GM21529 (cell line): ENCODE measurements at regions not wholly inside any gene's neighbourhood (a gene's known extent, or its start where the extent isn't known, plus 50 kb on each side); places are given as distances from the start of the nearest gene placed in this dataset.
"Not testable (repeated sequence)": the region's sequence is repeated elsewhere in the genome, so short reads cannot be mapped to it uniquely, and the experiment has no call there.

Source experiments
- ATAC-seq: cut with Tn5 transposase; IDR thresholded peaks from one replicate; pipeline ENCODE4 v1.9.1; 2021; ENCODE audit not compliant: unreplicated experiment

DNA sequence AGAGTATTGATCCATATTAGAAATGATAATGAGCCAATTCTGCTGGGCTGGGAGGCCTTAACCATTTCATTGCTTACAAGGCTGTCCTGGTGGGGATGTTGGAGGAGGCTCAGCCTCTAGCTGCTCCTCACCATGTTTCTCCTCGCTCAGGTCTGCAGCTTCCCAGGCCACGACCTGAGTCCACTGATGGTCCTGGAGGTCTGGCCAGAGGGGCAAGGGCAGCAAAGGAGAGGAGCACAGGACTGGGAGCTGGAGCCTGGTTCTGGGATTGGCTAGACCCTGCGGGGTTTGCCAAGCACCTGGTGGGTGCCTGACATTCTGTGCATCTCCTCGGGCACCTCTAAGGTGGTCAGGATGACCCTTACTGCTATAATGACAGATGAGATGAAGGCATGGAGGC is 92.6 kb downstream of the KIF26A start:
- ATAC-seq = no peak

DNA sequence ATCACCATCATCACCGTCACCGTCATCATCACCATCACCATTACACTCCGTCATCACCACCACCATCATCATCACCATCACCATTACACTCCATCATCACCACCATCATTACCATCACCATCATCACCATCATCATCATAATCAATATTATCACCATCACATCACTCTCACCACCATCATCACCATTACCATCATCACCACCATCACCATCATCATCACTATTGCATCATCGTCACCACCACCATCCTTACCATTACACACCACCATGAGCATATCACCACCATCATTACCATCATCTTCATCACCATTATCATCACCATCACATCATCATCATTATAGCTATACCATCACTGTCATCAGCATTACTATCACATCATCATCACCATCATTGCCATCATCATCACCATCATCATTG is 93.7 kb downstream of the KIF26A start:
- ATAC-seq = no peak

DNA sequence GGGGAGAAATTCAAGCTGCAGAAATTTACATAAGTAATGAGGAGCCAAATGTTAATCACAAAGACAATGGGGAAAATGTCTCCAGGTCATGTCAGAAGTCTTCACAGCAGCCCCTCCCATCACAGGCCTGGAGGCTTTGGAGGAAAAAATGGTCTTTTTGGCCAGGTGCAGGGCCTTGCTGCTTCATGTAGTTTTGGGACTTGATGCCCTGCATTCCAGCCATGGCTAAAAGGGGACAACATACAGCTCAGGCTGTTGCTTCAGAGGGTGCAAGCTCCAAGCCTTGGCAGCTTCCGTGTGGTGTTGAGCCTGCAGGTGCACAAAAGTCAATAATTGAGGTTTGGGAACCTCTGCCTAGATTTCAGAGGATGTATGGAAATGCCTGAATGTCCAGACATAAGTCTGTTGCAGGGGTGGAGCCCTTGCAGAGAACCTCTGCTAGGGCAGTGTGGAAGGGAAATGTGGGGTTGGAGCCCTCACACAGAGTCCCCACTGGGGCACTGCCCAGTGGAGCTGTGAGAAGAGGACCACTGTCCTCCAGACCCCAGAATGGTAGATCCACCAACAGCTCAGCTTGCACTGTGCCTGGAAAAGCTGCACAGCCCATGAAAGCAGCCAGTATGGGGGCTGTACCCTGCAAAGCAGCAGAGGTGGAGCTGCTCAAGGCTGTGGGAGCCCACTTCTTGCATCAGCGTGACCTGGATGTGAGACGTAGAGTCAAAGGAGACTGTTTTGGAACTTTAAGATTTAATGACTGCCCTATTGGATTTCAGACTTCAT is 95.8 kb downstream of the KIF26A start:
- ATAC-seq = not testable (repeated sequence)

DNA sequence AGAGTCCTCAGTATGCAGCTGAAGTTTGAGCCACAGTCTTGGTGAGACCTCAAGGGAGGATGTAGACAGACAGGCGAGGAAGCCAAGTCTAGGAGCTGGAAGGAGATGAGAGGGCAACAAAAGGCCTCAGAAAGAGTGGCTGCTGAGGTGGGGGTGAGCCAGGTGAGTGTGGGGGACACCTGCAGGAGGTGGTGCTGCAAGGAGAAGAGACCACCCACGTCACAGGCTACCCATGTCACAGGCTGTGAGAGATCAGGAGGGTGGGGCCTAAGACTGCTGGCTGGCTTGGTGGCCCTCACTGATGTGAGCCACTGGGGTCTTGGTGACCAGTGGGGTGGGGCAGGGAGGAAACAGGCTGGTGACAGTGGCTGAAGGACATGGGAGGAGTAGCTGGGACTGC is 97.3 kb downstream of the KIF26A start:
- ATAC-seq = no peak

DNA sequence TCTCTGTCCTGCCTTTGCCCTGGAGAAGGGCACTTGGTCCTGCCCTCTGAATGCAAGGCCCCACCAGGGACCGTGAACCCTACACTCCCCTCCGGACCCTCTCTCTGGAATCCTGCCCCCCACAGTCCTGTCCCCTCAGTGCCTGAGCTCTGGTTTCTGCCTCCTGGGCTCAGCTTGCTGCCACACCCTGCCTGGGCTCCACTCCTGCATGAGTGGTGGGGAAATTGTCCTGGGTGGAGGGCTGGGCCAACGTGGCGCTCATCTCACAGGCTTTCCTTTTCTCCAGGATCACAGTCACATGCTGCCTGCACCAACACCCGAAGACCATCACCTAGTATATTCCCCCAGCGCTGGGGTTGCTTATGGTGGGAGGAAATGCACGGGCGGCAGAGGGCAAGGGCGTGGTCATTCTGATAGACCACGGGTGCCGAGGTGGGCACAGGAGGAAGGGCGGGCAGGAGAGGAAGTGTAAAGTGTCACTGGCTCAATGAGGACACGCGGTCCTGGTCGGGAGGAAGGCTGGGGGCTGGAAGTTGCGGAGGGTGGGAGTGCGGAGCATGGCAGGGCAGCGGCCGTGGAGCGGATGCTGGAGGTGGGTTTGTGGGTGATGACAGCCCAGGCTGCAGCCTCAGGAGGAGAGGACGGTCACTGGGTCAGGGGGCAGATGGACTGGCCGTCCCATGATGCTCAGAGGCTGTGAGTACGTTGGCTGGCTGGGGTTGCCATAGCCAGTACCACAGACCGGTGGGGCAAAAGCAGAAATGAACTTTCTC is 99.5 kb downstream of the KIF26A start:
- no peak for ATAC-seq

DNA sequence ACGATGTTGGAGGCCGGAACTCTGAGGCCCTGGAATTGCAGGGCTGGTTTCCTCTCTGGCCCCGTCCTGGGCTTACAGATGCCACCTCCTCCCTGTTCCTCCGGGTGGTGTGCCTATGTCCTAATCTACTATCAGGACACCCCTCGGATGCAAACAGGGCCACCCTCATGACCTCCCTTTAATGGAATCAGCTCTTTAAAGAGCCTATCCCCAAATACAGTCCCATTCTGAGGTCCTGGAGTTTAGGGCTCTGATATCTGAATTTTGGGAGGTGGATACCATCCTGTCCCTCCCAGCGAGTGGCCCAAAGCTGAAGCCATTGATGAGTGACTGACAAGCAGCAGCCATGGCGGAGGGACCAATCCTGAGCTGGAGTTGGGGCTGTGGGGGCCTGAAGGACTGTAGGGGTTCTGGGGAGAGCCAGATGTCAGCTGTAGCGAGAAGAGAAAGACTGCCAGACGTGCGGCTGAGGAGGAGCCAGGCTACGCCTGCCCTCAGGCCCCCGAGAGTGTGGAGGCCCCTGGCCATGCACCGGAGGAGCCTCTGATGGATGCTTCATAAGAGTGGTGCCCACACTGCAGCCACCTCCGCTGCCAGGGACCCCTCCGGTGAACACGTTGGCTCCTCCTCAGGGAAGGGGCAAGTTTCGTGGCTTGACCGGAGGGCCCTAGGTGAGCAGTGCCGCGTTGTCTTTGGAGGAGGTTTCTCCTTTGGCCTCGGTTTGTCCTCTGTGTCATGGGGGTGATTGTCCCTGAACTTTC is 100.2 kb downstream of the KIF26A start:
- ATAC-seq = no peak

DNA sequence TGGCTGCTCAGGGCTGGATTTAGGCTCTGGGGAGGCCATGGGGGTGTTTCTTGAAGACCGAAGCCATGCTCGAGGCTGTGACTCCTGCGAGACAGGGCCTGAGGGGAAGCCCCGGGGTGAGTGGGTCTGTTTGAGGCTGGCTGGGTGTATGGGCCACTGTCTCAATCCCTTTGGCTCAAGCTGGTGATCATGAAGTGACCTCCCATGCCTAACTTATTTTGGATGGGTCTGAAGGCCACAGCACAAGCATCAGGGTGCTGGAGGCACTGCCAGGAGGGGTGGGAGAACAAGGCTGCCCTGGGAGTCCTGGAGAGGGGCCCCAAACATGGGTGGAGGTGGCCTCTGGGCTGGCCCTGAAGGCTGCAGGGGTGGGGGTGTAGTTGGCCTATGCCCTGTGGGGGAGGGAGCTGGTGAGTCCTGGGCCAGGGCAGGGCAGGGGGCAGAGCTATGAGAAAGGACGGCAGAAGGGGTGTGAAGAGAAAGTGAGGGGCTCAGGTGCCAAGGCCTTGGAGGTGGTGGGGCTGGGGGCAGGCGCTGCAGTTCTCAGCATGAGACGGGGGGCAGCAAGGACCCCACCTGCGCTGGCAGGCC is 100.9 kb downstream of the KIF26A start:
- ATAC-seq = no peak

DNA sequence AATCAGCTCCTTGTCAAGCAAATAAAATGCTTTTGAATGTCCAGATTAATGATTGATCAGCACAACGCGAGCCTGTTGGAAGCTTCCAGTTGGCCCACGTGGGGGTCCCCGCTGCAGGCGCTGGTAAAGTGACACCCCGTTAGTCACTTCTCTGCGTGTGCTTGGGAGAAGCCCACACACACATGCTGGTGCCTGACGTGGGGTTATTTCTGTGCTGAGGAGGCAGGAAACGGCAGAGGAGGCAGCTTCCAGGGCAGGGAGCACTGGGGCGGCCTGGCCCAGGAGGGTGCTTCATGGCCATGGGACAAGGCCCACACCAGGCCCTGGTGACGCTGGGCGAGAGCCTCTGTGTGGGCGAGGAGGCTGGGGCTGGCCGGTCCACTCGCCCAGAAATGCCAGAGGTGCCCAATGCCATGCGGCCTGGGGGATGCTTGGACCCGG is 101.5 kb downstream of the KIF26A start:
- no peak for ATAC-seq

DNA sequence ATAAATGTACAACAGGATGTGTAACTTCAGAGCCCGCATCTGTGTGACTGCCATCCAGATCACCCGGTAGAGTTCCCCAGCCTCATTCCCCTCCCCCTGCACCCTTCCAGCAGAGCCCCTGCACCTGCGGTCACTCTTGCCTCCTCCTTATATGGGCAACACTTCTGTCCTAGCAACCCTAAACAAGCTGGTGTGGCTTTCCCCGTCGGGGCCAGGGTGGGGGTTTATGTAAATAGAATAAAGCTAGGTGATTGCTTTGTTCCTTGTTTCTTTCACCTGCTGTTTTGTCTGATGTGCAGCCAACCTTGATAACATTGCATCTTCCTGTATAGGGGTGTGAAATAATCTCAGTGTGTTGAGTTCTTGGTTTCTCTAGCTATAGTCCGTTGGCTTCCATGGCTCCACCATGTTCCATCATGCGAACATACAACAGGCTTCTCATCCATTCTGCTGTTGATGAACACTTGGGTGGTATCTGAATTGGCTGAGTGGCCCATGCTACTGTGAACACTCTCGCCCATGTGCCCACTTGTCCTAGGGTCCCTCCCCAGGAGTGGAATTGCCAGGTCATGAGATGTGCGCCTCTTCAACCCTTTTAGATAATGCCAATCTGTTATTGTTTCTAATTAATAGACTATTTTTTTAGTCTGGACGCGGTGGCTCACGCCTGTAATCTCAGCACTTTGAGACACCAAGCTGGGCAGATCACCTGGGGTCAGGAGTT is 102.2 kb downstream of the KIF26A start:
- ATAC-seq = no peak

DNA sequence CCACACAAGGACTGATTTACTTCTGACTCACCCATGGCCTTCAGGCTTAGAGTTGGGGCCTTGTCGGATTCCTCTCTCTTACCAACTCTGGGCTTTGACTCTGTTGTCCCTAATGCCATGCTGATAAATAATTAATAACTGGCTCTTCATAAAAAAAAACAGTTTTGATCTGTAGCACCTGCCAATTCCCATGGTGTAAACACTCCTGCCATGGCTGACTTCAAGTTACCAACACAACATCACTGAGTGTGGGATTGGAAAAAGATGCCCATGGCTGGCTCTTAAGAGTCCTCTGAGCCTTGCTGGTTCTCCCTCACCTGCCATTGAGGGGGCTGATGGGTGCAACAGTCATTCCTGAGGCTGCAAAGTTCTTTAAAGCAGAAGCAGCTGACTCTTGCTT is 104.8 kb downstream of the KIF26A start:
- ATAC-seq = no peak

DNA sequence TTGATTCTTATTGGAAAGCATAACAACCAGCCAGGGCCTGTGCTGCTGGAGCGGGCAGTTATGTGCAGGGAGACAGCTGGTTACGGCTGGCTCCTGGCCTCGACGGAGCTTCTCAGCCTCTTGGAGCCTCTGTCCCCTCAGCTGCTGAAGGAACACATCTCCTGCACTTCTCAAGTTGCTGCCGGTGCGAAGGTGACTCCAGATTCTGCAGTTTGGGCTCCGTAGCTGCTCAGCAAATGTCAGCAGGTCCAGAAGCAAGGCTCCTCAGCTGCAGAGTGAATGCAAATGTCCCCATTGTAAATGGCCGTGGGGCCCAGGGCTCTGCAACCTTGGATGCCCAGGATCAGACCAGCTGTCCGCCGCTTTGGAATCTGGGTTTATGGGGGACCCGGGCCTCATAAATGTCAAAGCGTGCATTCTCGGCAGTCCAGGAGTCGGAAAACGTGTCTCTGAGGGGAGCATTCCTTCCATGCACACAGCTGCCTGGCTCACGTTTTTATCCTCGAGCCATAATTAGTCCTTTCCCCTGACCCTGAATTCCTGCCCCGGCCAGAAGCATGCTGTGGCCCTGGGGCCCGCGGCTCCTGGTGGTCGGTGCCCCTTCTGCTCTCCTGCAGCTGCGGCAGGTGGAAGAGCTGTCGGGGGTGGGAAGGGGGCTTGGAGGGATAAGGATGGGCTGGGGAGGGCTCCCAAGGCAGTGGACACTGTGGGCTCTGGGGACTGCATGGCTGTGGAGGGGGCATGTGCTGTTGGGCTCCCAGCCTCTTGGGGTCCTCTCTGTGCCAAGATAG is 106.0 kb downstream of the KIF26A start:
- no peak for ATAC-seq

DNA sequence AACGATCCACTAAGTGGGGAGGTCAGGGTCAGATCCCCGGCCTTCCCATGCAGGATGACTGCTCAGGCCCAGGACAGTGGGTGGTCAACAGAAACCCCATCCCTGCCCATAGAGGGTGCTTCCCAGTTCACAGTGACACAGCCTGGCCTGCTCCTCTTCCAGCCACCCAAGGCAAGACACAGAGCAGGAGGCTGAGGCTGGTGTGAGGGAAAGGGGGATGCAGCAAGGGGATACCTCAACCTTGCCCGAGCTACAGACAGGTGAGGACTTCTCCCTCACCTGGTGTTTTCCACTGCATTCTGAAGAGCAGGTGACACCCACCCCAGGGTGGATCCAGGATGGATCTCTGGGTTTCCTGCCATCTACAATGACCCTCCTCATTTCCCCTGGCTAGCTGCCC is 106.7 kb downstream of the KIF26A start:
- ATAC-seq = no peak

DNA sequence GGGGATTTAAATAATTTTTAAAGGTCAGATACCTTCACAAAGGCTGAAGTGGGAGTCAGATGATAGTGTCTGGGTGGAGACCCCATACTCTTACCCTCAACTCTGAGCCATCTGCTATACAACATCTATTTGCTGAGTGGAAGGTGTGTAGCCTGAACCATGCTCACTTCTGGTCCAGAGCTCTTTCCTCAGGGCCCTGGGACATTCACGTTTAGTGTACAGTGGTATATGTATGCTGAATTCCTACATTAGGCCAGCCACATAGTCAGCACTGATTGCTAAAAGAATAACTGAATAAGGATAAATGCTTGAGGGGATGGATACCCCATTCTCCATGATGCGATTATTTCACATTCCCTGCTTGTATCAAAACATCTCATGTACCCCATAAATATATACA is 107.3 kb downstream of the KIF26A start:
- ATAC-seq = no peak

DNA sequence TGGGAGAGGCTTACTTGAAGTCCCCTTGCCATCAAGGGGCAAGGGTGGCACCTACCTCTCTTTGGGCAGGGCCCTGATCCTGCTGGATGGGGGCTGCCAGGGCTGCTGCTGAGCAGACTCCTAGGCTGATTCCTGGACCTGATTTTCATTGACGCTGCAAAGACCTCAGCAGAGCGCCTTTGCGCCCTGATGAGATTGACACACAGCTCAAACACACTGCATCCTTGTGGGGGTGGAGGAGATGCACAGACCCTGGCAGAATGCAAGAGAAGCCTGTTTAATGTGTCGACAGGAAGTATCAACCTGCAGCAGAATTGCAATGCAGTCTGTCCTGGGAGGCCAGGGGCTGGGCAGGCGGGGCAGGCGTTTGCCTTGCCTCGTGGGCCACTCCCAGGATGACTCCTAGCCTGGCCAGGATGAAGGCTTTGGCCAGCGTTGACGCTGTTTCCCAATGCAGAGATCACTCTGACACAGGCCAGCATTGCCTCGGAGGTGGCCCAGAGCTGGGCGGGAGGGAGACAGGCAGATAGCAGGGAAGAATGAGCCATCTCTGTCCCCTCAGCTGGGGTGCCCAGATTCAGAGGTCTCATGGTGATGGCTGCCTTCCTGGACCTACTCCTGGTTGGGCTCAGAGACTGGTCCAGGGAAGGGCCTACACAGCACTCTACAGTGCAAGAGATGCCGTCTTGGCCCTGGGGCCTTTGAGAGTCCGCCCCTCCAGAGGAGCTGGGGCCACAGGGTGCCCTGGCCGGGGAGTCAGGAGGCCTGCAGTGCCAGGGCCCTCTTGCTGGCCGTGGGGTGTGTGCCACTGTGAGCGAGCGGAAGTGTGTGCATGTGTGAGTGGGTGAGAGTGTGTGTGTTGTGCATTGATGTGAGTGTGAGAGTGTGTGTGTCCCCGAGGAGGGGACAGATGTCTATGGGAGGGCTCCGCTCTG is 108.3 kb downstream of the KIF26A start:
- no peak for ATAC-seq

DNA sequence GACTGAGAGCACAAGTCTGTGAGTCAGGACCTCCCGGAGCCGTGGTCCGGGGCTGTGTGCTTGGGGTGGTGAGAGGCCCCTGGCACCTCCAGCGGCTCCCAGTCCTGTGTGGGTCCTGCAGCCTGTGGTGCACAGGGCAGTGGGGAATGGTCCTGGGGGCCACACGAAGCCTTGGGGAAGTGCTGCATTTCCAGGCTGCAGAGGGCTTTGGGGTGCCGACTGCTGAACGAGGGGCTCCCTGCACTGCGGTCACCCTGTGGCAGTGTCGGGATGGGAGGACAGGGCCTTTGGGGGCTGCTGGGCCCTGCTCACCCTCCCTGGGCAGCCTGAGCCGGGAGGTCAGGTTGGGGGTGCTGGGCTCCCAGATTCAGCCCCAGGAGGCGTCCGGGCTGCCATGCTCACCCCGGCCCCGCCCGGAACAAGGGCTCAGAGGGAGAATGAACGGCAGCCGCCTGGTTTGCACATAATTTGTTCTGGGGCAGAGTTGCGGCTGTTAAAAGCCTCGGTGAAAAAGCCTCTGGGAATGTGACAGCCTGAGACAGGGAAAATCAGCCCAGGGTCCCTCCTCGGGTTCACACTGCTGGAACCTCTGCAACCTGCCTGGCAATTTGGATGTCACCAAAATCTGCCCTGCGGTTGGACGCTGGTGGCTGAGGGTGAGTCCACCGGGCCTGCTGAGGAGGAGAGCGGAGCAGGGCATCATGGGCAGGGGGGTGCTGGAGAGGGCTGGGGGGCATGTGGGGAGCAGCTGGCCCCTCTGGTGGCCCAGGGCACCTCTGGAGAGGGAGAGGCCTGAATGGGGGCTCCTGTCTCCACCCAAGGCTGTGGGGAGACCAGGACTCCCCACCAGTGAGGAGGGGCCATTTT is 109.2 kb downstream of the KIF26A start:
- no peak for ATAC-seq

DNA sequence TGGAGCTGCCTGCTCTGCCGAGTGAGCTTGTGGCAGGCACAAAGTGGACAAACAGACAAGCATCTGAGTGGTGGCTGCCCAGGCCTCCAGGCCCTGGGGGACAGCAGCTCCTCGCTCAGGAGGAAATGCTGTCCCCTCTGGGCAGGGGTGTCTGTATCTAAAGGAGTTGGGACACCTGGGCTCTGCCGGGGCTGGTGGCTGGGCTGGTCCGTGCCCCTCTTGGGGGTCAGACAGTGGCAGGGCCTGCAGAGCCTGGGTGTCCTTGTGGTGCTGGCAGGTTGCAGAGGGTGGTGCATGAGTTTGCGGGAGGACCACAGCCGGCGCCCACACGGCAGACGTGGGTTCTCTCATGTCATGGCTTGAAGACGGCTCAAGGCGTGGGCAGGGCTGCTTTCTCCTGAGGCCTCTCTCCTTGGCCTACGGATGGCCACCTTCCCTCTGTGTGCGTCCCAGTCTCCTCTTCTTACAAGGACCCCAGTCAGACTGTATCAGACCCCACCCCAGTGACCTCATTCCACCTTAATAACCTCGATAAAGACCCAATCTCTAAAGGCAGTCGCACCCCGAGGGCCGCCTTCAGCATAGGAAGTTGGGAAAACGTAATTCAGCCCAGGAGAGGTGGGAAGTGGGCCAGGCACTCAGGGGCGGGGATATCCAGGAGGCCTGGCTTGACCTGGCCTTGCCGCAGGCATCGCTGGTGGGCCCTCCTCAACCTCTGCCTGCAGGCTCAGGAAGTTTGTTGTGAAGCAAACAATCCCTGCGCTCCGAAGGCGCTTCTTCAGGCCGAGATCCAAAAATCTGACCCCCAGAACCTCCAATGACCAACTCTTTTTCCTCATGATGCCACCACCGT is 110.0 kb downstream of the KIF26A start:
- ATAC-seq = no peak

DNA sequence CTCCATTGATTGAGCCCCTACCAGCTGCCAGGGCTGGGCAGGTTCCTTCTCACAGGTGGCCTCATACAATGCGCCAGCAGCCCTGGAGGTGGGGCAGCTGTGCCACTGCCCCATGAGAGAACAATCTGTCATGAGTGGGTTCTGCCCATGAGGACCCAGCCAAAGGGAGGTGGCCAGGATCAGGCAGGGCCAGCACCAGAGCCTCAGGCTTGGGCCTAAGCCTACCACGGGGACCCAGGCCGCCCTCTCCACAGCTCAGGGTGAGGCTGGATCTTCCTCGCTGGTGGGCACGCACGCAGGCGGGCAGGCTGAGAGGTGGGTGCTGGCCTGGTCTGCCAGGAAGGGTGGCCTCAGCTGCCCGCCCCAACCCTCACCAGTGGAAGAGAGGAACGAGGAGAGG is 110.7 kb downstream of the KIF26A start:
- ATAC-seq = no peak
